GM12878 (cell line): ENCODE measurements at regions not wholly inside any gene's neighbourhood (a gene's known extent, or its start where the extent isn't known, plus 50 kb on each side); places are given as distances from the start of the nearest gene placed in this dataset.

ENCODE experiments used
- CREM ChIP-seq: IDR thresholded peaks from 2 replicates; pipeline ENCODE4 v1.6.1; 2014; ENCODE audit warnings: antibody characterized with exemption, low read depth
- FOS ChIP-seq: IDR thresholded peaks from 3 replicates; pipeline ENCODE4 v1.6.1; 2011; ENCODE audit warnings: borderline replicate concordance; ENCODE audit not compliant: insufficient read length; ENCODE audit errors: extremely low read depth
- FOXK2 ChIP-seq: fragments of 450-650 bp; IDR thresholded peaks from 2 replicates; pipeline ENCODE4 v1.6.1; 2017; ENCODE audit warnings: mild to moderate bottlenecking, moderate library complexity
- MYC ChIP-seq: IDR thresholded peaks from 2 replicates; pipeline ENCODE4 v1.6.1; 2011; ENCODE audit warnings: mild to moderate bottlenecking, low read length, moderate library complexity, inconsistent platforms; ENCODE audit not compliant: insufficient read depth, insufficient replicate concordance, insufficient read length, severe bottlenecking
- YY1 ChIP-seq: IDR thresholded peaks from 2 replicates; pipeline ENCODE4 v1.6.1; 2011; ENCODE audit warnings: low read depth, mild to moderate bottlenecking, low read length
- ZNF217 ChIP-seq: fragments of 450-650 bp; IDR thresholded peaks from 2 replicates; pipeline ENCODE4 v1.6.1; 2017; ENCODE audit warnings: antibody characterized with exemption, mild to moderate bottlenecking
- ZNF622 ChIP-seq: fragments of 450-650 bp; IDR thresholded peaks from 2 replicates; pipeline ENCODE4 v1.6.1; 2017; ENCODE audit warnings: mild to moderate bottlenecking, inconsistent platforms
- ZZZ3 ChIP-seq: IDR thresholded peaks from 2 replicates; pipeline ENCODE4 v1.6.1; 2011; ENCODE audit warnings: low read depth; ENCODE audit not compliant: control insufficient read depth, insufficient read length
- TF ChIP-seq, protein P1 (sequence below), 3 experiments: IDR thresholded peaks in 2 of 3; conservative IDR thresholded peaks in 1 of 3; 2 replicates each; pipeline ENCODE4 v1.5.1; 2011; ENCODE audit warnings: low read depth in 3 of 3, low read length in 3 of 3, mild to moderate bottlenecking in 3 of 3, control low read depth in 2 of 3, moderate library complexity in 2 of 3, inconsistent platforms in 1 of 3, mixed read lengths in 1 of 3; ENCODE audit not compliant: control insufficient read depth in 2 of 3, insufficient read depth in 1 of 3; ENCODE audit errors: extremely low read depth in 1 of 3
- TF ChIP-seq, protein P2 (sequence below): IDR thresholded peaks from 2 replicates; pipeline ENCODE4 v1.6.1; 2012; ENCODE audit warnings: low read depth, low read length, improper control_type of control experiment

DNA sequence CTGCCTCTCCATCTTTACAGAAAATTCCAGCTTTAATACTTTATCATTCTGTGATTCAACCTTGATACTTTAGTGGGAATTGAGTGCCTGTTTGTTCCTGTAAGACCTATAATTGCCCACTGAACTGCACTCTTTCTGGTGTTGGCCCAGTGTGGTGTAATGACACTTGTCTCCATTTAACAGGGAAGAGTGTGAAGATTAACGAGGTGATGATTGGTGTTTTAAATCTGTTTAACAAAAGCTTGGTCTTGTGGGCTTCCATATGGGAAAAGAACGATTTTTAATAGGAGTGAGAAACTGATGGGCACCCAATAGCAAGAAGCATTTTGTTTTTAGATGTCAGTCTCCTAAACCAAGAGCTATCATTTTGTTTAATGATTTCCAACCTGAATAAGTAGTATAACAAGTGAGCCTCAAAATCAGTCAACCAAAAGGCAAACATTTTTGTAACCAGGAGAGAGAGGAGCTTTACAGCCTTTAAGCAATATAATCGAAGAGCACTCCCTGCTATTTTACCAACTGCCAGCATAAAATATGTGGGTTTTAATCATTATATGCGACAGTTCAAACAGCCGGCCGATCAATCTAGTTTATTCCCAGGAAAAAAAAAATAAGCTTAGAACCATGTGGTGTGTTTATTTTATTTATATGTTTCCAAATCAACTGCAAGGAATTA, 50.2 kb downstream of the SUPT20HL1 start:
- TF ChIP-seq ZZZ3 (no peak), FOXK2 (no peak), YY1 (no peak), FOS (no peak), MYC (no peak), ZNF622 (no peak), CREM (no peak), ZNF217 (no peak)
- TF ChIP-seq, protein P1, sequence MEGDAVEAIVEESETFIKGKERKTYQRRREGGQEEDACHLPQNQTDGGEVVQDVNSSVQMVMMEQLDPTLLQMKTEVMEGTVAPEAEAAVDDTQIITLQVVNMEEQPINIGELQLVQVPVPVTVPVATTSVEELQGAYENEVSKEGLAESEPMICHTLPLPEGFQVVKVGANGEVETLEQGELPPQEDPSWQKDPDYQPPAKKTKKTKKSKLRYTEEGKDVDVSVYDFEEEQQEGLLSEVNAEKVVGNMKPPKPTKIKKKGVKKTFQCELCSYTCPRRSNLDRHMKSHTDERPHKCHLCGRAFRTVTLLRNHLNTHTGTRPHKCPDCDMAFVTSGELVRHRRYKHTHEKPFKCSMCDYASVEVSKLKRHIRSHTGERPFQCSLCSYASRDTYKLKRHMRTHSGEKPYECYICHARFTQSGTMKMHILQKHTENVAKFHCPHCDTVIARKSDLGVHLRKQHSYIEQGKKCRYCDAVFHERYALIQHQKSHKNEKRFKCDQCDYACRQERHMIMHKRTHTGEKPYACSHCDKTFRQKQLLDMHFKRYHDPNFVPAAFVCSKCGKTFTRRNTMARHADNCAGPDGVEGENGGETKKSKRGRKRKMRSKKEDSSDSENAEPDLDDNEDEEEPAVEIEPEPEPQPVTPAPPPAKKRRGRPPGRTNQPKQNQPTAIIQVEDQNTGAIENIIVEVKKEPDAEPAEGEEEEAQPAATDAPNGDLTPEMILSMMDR (IDR thresholded peaks at IDR 0.05 in 2 of 3, conservative IDR thresholded peaks at IDR 0.05 in 1 of 3; ENCODE audit: control insufficient read depth in 2 of 3, extremely low read depth in 1 of 3, insufficient read depth in 1 of 3, low read depth in 3 of 3, low read length in 3 of 3): no peak
- TF ChIP-seq, protein P2, sequence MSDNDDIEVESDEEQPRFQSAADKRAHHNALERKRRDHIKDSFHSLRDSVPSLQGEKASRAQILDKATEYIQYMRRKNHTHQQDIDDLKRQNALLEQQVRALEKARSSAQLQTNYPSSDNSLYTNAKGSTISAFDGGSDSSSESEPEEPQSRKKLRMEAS: no peak
